ENCODE measurements at regions not wholly inside any gene's neighbourhood (a gene's known extent, or its start where the extent isn't known, plus 50 kb on each side); places are given as distances from the start of the nearest gene placed in this dataset.

GRCh38 chr11:134557571-134558257 is 145.7 kb upstream of the B3GAT1 start:
- H3K4me3 ChIP-seq (replicated peaks; ENCODE audit: low read depth, low read length), result no peak overlapping the region
- TF ChIP-seq, protein P1, sequence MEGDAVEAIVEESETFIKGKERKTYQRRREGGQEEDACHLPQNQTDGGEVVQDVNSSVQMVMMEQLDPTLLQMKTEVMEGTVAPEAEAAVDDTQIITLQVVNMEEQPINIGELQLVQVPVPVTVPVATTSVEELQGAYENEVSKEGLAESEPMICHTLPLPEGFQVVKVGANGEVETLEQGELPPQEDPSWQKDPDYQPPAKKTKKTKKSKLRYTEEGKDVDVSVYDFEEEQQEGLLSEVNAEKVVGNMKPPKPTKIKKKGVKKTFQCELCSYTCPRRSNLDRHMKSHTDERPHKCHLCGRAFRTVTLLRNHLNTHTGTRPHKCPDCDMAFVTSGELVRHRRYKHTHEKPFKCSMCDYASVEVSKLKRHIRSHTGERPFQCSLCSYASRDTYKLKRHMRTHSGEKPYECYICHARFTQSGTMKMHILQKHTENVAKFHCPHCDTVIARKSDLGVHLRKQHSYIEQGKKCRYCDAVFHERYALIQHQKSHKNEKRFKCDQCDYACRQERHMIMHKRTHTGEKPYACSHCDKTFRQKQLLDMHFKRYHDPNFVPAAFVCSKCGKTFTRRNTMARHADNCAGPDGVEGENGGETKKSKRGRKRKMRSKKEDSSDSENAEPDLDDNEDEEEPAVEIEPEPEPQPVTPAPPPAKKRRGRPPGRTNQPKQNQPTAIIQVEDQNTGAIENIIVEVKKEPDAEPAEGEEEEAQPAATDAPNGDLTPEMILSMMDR (IDR thresholded peaks at IDR 0.05; ENCODE audit: low read length, missing control alignments), result no peak
- no peak for DNase-seq (ENCODE audit: low read depth)

GRCh38 chr11:134556186-134556585 is 144.1 kb upstream of the B3GAT1 start:
- H3K4me3 ChIP-seq (replicated peaks; ENCODE audit: low read depth, low read length), result no peak overlapping the region
- DNase-seq (ENCODE audit: low read depth), result no peak
- TF ChIP-seq, protein P1 (IDR thresholded peaks at IDR 0.05; ENCODE audit: low read length, missing control alignments), result no peak

DNA sequence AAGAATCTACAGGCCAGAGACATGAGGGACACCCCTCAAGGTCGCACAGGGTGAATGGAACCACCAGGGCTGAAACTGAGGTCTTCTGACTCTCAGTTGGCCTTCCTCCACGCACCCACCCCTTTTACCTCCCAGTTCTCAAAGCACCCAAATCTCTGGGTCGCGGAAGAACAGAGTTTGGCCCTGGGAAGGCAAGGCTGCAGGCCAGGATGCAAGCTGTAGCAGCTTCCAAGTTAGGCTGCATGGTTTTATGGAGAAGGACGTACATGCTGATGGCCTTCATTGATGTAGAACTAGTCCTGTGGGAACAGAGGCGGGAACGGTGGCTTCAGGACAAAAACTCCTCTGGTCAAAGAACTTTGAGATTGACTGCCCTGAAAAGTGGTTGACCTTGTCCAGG is 143.5 kb upstream of the B3GAT1 start:
- TF ChIP-seq, protein P1 (IDR thresholded peaks at IDR 0.05; ENCODE audit: low read length, missing control alignments), result no peak
- no peak overlapping the region for H3K4me3 ChIP-seq (replicated peaks; ENCODE audit: low read depth, low read length)
- DNase-seq (ENCODE audit: low read depth), result no peak

DNA sequence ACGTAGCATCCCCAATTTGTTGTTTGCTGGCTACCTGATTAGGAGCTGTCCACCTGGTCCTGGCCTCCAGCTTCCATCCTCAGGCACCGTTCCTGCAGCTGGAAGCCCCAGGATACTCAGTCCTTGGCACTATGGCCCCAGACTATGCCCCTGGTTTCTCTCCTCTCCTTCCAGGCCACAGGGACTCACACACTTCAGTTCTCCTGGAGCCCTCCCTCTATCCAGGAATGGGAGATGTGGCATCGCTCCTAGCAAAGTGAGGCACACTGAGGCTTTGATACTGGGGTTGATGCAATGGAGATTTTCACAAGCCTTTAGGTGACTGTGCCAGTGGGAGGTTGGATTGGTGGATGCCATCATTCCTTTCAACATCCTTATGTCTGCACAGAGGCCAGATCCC is 142.8 kb upstream of the B3GAT1 start:
- DNase-seq (ENCODE audit: low read depth), result no peak
- no peak overlapping the region for H3K4me3 ChIP-seq (replicated peaks; ENCODE audit: low read depth, low read length)
- TF ChIP-seq, protein P1 (IDR thresholded peaks at IDR 0.05; ENCODE audit: low read length, missing control alignments), result no peak

DNA sequence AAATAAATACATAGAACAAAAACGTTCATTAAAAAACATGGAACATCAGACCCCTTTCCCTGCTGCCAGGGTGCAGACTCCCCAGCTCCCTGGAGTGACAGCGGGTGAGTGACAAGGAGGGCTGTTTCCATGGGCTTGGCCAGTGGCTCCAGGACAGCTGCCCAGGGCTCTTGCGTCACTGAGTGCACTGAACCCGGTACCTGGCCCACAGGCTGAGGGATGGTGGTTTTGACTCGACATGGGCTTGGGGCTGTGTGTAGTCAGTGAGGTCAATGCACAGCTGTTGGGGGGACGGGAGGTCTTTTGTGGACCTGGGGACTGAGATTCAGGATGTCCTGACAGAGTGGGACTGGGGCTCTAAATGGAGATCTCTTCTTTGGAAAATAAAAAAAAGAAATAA is 142.1 kb upstream of the B3GAT1 start:
- TF ChIP-seq, protein P1 (IDR thresholded peaks at IDR 0.05; ENCODE audit: low read length, missing control alignments), result no peak
- H3K4me3 ChIP-seq (replicated peaks; ENCODE audit: low read depth, low read length), result no peak overlapping the region
- DNase-seq (ENCODE audit: low read depth), result no peak

DNA sequence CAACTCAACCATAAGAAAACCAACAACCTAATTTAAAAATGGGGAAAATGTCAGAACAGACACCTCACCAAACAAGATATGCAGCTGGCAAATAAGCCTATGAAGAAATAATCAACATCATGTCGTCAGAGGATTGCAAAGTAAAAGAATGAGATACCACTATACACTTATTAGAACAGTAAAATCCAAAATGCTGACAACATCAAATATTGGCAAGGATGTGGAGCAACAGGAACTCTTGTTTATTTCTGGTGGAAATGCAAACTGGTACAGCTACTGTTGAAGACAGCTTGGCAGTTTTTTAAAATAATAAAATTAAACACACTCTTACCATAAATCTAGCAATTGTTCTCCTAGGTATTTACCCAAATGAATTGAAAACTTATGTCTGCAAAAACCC is 140.7 kb upstream of the B3GAT1 start:
- H3K4me3 ChIP-seq (replicated peaks; ENCODE audit: low read depth, low read length), result no peak overlapping the region
- TF ChIP-seq, protein P1 (IDR thresholded peaks at IDR 0.05; ENCODE audit: low read length, missing control alignments), result no peak
- DNase-seq (ENCODE audit: low read depth), result no peak

DNA sequence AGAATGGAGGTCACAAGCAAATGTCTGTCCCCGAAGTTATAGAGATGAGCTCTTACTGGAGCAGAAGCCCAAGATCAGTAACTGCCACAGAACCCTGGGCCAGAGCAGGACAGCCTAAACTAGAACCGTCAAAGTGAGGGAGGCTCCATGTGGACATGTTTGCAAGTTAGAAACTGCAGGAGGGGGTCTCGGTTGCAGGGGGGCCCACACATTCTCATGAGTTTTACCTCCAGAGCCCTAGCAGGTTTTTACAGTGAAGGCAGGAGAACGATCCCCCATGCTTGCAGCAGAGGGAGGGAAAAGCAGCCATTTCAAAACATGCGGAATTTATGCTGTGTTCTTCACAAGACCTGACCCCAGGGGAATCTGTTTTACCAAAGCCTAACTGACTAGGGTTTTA is 133.5 kb upstream of the B3GAT1 start:
- H3K4me3 ChIP-seq (replicated peaks; ENCODE audit: low read depth, low read length), result no peak overlapping the region
- DNase-seq (ENCODE audit: low read depth), result no peak
- TF ChIP-seq, protein P1 (IDR thresholded peaks at IDR 0.05; ENCODE audit: low read length, missing control alignments), result no peak

Measured in fibroblast of pulmonary artery (primary cell).